ENCODE measurements at regions not wholly inside any gene's neighbourhood (a gene's known extent, or its start where the extent isn't known, plus 50 kb on each side); places are given as distances from the start of the nearest gene placed in this dataset.

DNA sequence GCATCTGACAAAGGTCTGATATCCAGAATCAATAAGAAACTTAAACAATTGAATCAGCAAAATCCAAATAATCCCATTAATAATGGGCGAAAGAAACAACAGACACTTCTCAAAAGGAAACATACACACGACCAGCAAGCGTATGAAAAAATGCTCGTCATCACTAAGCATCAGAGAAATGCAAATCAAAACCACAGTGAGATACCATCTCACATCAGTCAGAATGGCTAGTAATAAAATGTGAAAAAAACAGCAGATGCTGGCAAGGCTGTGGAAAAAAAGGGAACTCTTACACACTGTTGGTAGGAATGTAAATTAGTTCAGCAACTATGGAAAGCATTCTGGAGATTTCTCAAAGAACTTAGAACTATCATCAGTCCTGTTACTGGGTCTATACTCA, 496.7 kb downstream of the SH2D4B start:
- TF ChIP-seq, protein P1, sequence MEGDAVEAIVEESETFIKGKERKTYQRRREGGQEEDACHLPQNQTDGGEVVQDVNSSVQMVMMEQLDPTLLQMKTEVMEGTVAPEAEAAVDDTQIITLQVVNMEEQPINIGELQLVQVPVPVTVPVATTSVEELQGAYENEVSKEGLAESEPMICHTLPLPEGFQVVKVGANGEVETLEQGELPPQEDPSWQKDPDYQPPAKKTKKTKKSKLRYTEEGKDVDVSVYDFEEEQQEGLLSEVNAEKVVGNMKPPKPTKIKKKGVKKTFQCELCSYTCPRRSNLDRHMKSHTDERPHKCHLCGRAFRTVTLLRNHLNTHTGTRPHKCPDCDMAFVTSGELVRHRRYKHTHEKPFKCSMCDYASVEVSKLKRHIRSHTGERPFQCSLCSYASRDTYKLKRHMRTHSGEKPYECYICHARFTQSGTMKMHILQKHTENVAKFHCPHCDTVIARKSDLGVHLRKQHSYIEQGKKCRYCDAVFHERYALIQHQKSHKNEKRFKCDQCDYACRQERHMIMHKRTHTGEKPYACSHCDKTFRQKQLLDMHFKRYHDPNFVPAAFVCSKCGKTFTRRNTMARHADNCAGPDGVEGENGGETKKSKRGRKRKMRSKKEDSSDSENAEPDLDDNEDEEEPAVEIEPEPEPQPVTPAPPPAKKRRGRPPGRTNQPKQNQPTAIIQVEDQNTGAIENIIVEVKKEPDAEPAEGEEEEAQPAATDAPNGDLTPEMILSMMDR (IDR thresholded peaks at IDR 0.05; ENCODE audit: low read depth, low read length, poor library complexity, severe bottlenecking) = no peak
- TF ChIP-seq EZH2phosphoT487 (IDR thresholded peaks at IDR 0.05; ENCODE audit: borderline replicate concordance, low read length) = no peak

Data from DOHH2 (cell line).